ENCODE measurements at regions not wholly inside any gene's neighbourhood (a gene's known extent, or its start where the extent isn't known, plus 50 kb on each side); places are given as distances from the start of the nearest gene placed in this dataset.
"Not testable (repeated sequence)": the region's sequence is repeated elsewhere in the genome, so short reads cannot be mapped to it uniquely, and the experiment has no call there.

DNA sequence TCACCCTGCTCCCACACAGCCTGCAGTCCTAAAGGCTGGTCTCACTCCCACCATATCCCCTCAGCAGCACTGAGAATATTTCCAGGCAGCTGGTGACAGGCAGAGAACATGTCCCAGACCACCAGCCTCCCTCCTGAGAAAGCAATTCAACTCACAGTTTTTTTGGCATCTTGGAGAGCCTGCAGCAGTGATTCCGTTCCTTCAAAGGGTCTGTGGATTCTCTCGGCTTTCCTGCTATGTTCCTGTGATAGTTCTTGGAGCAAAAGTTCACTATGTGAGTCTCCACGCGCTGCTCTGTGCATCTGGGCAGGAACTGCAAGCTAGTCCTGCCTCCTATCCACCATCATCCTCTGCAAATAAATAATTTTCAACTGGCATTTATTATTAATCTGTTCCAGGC is 448.3 kb upstream of the HSF2 start:
- H3K36me3 ChIP-seq (ENCODE audit: insufficient read depth), result no peaks in the 10 kb centered on the region
- H3K9ac ChIP-seq, result no peak overlapping the region
- no peak overlapping the region for H3K27ac ChIP-seq
- TF ChIP-seq, protein P1, sequence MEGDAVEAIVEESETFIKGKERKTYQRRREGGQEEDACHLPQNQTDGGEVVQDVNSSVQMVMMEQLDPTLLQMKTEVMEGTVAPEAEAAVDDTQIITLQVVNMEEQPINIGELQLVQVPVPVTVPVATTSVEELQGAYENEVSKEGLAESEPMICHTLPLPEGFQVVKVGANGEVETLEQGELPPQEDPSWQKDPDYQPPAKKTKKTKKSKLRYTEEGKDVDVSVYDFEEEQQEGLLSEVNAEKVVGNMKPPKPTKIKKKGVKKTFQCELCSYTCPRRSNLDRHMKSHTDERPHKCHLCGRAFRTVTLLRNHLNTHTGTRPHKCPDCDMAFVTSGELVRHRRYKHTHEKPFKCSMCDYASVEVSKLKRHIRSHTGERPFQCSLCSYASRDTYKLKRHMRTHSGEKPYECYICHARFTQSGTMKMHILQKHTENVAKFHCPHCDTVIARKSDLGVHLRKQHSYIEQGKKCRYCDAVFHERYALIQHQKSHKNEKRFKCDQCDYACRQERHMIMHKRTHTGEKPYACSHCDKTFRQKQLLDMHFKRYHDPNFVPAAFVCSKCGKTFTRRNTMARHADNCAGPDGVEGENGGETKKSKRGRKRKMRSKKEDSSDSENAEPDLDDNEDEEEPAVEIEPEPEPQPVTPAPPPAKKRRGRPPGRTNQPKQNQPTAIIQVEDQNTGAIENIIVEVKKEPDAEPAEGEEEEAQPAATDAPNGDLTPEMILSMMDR (conservative IDR thresholded peaks at IDR 0.05; ENCODE audit: low read depth, low read length), result no peak
- no peak overlapping the region for H3K4me3 ChIP-seq (IDR thresholded peaks at IDR 0.05; ENCODE audit: insufficient read depth, low read depth, low read length)
- no peaks in the 10 kb centered on the region for H3K27me3 ChIP-seq (ENCODE audit: insufficient read depth, low read depth)
- H4K20me1 ChIP-seq (ENCODE audit: insufficient read depth), result no peaks in the 10 kb centered on the region
- no peak overlapping the region for H2AFZ ChIP-seq (ENCODE audit: low read depth)
- no peaks in the 10 kb centered on the region for H3K79me2 ChIP-seq (ENCODE audit: insufficient read depth, low read depth)
- no peaks in the 10 kb centered on the region for H3K4me1 ChIP-seq (ENCODE audit: low read depth, poor library complexity, severe bottlenecking)
- H3K4me2 ChIP-seq, result no peak overlapping the region

- H3K4me3 ChIP-seq (IDR thresholded peaks at IDR 0.05; ENCODE audit: insufficient read depth, low read depth, low read length), result no peak overlapping the region
- no peaks in the 10 kb centered on the region for H3K4me1 ChIP-seq (ENCODE audit: low read depth, poor library complexity, severe bottlenecking)
- no peak overlapping the region for H3K4me2 ChIP-seq
- no peaks in the 10 kb centered on the region for H3K36me3 ChIP-seq (ENCODE audit: insufficient read depth)
- no peaks in the 10 kb centered on the region for H3K27me3 ChIP-seq (ENCODE audit: insufficient read depth, low read depth)
- no peak overlapping the region for H3K27ac ChIP-seq
- H2AFZ ChIP-seq (ENCODE audit: low read depth), result no peak overlapping the region
- TF ChIP-seq, protein P1 (conservative IDR thresholded peaks at IDR 0.05; ENCODE audit: low read depth, low read length), result no peak
- no peaks in the 10 kb centered on the region for H3K79me2 ChIP-seq (ENCODE audit: insufficient read depth, low read depth)
- no peak overlapping the region for H3K9ac ChIP-seq
- H4K20me1 ChIP-seq (ENCODE audit: insufficient read depth), result no peaks in the 10 kb centered on the region
These were observed 447.5 kb upstream of the HSF2 start for GRCh38 chr6:121951918-121952379.

- H3K27ac ChIP-seq; H4K20me1 ChIP-seq (ENCODE audit: insufficient read depth); H3K79me2 ChIP-seq (ENCODE audit: insufficient read depth, low read depth); H3K4me2 ChIP-seq; H3K4me1 ChIP-seq (ENCODE audit: low read depth, poor library complexity, severe bottlenecking); H2AFZ ChIP-seq (ENCODE audit: low read depth); H3K27me3 ChIP-seq (ENCODE audit: insufficient read depth, low read depth); H3K4me3 ChIP-seq (IDR thresholded peaks at IDR 0.05; ENCODE audit: insufficient read depth, low read depth, low read length); H3K36me3 ChIP-seq (ENCODE audit: insufficient read depth); H3K9ac ChIP-seq: not testable (repeated sequence)
These were observed 444.1 kb upstream of the HSF2 start for GRCh38 chr6:121955401-121955800.

DNA sequence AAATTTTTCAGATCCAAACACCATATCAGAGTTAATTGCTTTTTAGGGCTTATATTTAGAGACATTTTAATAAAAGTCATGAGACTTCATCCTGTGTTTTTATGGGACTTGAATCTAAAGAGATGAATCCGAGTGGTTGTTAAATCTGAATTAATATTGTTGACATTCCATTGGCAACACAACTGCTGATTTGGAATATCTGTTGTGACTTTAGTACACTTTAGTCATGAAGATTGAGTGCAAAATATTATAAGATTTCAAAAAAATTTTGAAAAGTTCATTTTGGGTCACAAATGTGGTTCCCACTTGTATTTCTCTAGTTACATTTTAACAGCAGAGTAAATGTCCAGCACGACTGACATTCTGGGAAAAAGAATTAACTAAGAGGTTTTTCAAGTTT is 442.7 kb upstream of the HSF2 start:
- Histone ChIP-seq H3K9ac (no peak overlapping the region), H3K4me2 (no peak overlapping the region), H4K20me1 (ENCODE audit: insufficient read depth) (no peaks in the 10 kb centered on the region), H3K4me1 (ENCODE audit: low read depth, poor library complexity, severe bottlenecking) (no peaks in the 10 kb centered on the region), H3K79me2 (ENCODE audit: insufficient read depth, low read depth) (no peaks in the 10 kb centered on the region), H2AFZ (ENCODE audit: low read depth) (no peak overlapping the region), H3K27me3 (ENCODE audit: insufficient read depth, low read depth) (no peaks in the 10 kb centered on the region), H3K36me3 (ENCODE audit: insufficient read depth) (no peaks in the 10 kb centered on the region), H3K27ac (no peak overlapping the region), H3K4me3 (IDR thresholded peaks at IDR 0.05; ENCODE audit: insufficient read depth, low read depth, low read length) (no peak overlapping the region)
- TF ChIP-seq, protein P1 (conservative IDR thresholded peaks at IDR 0.05; ENCODE audit: low read depth, low read length), result no peak

- Histone ChIP-seq H3K27me3 (ENCODE audit: insufficient read depth, low read depth) (no peaks in the 10 kb centered on the region), H3K79me2 (ENCODE audit: insufficient read depth, low read depth) (no peaks in the 10 kb centered on the region), H2AFZ (ENCODE audit: low read depth) (no peak overlapping the region), H3K27ac (no peak overlapping the region), H3K4me2 (no peak overlapping the region), H3K9ac (no peak overlapping the region), H3K4me1 (ENCODE audit: low read depth, poor library complexity, severe bottlenecking) (no peaks in the 10 kb centered on the region), H4K20me1 (ENCODE audit: insufficient read depth) (no peaks in the 10 kb centered on the region), H3K4me3 (IDR thresholded peaks at IDR 0.05; ENCODE audit: insufficient read depth, low read depth, low read length) (no peak overlapping the region), H3K36me3 (ENCODE audit: insufficient read depth) (no peaks in the 10 kb centered on the region)
- TF ChIP-seq, protein P1 (conservative IDR thresholded peaks at IDR 0.05; ENCODE audit: low read depth, low read length), result no peak
These were observed 440.0 kb upstream of the HSF2 start for GRCh38 chr6:121959501-121959900.
